ENCODE measurements at regions not wholly inside any gene's neighbourhood (a gene's known extent, or its start where the extent isn't known, plus 50 kb on each side); places are given as distances from the start of the nearest gene placed in this dataset.
"Not testable (repeated sequence)": the region's sequence is repeated elsewhere in the genome, so short reads cannot be mapped to it uniquely, and the experiment has no call there.

DNA sequence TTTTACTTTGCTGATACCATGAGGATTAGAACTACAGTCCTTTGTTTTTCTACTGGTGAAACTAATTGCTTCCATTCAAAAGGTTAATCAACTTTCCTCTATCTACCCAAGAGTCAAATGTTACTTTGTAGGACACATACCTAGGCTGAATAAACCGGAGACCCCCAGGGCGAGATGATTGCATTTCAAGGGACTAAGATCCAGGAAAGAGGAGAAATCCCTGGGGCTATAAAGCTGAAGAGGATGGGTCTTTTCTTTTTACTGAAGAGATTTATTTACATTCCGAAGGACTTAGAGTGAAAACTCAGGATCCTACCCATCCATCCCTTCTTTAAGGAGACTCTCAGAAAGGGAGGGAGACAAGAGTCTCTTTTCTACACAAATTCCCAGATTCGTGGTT lies 331.9 kb downstream of the CDH19 start:
- DNase-seq: no peak

DNA sequence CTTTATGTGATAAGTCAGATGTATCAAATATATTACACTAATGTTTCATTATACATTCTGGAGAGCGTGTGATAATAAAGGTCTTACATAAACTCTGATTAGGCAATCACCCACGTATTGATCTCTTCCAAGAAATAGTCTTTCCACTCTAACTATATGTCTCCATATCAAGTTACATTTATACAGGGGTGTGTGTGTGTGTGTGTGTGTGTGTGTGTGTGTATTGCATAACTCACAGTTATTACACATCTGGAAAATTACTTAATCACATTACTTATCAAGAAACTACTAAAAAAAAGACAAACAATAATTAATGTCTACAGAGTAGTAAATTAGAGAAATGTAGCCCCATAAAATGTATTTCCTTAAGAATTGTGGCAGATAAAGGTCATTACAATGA lies 339.8 kb downstream of the CDH19 start:
- no peak for DNase-seq

DNA sequence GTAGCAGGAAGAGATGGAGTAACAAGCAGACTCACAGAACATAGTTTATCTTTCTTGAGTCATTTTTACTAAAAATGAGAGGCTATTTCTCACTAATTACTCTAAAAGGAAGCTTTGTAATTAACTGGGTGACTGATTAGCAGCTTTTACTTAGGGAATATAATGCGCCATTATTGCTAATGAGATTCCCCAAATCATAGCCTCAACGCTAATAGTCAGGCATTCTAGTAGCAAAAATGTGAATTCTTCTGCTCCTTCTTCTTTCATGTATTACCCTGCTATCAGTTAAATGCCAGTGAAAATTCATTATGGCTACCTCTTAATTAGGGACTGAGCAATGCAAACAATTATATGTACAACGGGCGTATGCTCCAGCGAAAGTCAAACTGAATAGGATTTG lies 349.8 kb downstream of the CDH19 start:
- no peak for DNase-seq

DNA sequence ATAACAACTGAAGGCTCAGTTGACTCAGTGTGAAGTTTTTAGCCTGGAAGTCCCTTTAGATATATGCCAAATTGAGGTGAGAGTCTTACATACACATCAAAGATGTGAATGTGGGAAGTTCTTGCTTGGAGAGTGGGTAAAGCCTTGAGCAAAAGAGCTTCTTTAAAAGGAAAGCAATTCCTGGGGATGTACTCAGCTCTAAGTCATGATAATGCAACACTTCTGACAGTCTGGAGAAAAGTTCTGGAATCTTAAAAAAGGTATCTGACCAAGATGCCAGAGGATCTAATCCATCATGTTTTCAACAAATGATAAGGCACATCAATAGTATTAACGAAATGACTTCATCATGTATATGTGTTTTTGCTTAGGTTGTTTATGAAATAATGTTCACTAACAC lies 351.2 kb downstream of the CDH19 start:
- DNase-seq: peak; percentile 24

DNA sequence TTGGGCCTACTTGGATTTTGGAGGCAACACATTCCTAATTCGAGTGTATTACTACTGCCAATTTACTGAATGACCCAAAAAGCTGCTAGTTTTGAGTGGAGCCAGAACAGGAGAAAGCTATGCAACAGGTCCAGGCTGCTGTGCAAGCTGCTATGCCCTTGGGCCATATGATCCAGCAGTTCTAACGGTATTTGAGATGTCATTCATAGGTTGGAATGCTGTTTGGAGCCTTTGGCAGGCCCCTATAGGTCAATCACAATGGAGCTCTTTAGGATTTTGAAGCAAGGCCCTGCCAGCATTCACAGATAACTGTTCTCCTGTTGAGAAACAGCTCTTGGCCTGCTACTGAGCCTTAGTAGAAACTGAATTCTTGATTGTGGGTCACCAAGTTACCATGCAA lies 368.7 kb downstream of the CDH19 start:
- DNase-seq: no peak

DNA sequence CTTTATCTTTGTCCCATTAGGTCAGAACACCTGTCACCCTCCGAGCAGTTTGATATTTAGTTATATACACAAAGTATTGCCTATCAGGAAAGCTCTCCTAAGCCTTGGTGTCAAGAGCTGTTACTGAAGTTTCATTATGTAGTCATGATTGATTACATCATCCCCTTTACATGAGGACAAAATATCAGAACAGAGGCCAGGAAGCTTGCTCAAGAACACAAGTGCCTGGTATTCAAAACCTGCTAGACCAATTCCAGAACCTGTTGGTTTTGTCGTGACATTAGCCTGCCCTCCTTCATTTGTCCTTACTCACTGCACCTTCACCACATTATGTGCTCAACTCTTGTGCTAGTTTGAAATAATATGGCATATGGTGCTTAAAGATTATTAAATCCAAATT lies 377.1 kb downstream of the CDH19 start:
- DNase-seq: no peak

DNA sequence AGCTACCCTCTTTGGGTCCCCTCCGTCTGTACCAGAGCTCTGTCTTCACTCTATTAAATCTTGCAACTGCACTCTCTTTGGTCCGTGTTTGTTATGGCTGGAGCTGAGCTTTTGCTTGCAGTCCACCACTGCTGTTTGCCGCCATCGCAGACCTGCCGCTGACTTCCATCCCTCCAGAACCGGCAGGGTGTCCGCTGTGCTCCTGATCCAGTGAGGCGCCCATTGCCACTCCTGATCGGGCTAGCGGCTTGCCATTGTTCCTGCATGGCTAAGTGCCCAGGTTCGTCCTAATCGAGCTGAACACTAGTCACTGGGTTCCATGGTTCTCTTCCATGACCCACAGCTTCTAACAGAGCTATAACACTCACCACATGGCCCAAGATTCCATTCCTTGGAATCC lies 380.6 kb downstream of the CDH19 start:
- not testable (repeated sequence) for DNase-seq

DNA sequence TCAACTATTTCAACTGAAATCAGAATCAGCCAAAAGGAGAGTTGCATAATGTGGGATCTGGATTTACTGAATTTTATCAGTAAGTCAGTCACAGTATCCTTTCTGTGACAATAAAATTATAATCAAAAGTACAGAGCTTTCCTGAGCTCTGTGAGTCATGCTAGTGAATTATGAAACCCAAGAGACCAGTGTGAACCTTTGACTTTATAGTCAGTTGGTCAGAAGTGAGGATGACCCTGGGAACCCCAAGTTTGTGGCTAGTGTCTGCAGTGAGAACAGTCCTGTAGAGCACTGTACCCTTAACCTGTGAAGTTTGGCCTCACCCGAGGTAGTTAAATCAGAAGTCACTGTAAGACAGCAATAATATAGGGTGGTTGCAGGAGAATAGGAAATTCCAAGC lies 381.7 kb downstream of the CDH19 start:
- no peak for DNase-seq

DNA sequence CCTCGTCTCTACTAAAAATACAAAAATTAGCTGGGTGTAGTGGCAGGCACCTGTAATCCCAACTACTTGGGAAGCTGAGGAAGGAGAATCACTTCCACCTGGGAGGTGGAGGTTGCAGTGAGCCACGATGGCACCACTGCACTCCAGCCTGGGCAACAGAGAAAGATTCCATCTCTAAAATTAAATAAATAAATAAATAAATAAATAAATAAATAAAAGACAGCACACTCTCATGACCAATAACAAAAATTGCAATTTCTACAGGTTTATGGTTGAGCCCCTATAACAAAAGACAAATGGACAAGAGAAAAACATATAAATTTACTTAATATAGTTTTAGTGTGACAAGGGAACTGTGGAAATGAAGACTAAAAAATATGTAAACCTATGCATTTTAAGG lies 384.1 kb downstream of the CDH19 start:
- no peak for DNase-seq

DNA sequence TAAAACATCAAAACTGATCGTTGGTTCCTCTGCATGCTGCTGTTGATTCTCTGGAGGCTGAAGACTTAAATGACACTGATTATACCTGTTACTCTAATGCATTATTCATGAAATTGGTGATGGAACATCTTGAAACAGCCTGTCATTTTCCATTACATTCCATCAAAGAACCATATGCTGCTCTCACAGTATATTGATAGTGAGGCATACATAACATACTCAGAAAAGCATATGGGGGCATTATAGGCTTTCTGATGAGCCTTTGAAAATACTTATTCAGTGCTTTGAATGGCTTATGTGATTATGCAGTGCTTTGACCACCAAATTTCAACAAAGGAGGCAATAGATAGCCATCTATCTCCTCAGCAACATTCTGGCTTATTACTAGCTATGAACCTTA lies 392.1 kb downstream of the CDH19 start:
- no peak for DNase-seq

DNA sequence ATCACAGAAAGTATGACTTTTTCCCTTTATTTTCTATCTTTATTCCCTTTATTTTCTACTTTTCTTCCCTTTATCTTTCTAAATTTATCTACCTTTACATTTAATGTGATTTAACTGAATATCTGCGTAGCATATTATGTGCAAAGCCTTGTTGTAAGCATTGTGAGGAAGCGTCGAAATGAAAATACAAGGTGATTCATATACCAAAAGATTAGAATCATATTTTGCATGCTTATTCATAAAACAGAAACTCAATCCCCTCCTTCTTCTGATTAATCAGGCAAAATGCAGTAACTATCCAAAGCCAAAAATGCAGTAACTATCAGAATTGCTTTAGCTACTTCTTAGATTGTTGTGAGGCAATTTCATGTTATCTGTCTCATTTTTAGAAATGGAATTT lies 393.0 kb downstream of the CDH19 start:
- DNase-seq: no peak

DNA sequence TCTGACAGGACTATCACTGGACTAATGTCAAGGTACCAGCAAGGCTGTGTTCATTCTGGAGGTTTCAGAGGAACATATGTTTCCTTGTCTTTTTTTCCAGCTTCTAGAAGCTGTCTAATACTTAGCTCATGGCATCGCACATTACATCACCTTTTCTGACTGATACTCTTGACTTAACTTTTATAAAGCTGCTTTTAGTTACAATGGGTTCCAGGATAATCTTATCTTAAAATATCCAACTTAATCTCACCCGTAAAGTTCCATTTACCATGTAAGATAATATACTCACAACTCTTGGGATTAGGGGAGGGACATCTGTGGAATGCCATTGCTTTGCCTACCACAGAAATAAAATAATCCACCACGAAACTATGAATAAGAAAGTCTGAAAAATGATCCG lies 394.2 kb downstream of the CDH19 start:
- DNase-seq: no peak

DNA sequence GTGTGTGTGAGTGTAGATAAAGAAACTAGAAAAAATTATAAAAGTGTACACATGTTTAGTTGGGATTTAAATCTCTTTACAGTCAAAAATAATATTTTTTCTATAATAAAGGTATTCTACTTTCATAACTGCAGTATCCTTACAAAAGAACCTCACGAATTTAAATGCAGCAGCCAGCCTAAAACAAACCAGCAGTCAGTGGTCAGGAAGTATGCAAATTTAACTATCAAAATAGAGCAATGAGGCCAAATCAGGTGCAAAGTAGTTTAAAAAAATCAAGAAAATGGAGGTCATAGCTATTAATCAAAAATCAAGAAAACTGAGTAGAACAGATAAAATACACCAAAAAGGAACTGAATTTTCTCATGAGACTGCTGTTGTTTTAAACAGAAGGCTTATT lies 407.1 kb downstream of the CDH19 start:
- no peak for DNase-seq

DNA sequence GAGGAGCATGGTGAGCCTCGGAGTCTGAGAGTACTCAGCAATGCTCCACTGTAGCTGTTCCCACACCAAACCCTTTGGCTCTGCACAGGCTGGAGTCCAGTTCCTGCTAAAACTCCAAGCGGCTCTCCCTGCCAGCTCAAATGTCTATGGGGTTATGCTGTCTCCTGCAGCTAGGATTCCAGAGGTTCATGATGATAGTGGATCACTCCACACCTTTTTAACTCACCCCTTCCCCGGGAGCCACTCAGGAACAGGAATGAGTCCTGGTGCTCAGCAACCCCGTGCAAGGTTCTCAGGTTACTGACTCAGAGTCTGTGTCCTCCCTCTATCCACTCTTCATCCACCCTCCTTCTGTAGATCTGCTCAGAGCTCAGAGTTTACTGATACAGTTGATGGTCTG lies 410.0 kb downstream of the CDH19 start:
- DNase-seq: no peak

DNA sequence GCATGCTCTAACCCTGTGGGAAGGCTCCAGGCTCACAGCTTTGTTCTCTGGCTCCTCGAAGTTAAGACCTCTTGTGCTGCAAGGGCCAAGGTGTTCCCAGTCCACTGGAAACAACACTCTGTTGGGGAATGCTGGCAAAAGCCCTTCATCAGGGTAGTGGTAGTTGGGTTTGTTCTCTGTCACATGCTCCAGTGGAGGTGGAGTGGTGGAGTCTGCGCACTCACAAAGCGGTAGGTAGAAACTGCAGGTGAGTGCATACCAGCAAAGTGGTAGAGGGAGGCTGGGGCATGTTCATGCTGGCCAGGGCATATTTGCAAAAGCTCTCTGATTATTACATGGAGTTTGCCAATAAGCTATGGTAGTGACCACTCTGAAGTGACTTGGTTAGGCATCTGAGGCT lies 410.5 kb downstream of the CDH19 start:
- DNase-seq: no peak

DNA sequence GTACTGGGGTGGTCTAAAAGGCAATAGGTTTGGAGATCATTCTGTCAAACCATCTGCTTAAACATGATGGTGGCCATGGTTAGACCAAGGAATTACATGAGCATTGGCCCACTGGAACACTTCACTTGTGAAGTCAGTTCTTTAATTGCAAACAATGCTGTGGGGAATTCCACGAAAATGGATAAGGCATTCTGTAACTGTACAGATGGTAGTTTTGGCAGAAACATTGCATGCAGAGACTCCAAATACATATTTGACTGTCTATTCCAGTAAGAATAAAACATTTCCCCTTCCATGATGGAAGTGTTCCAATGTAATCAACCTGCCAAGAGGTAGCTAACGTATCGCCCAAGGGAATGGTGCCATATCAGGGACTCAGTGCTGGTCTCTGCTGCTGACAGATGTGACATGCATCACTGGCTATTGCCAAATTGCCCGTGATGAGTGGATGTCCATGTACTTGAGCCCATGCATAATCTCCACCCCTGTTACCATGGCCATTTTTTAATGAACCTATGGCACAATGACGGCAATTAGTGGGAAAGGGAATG lies 417.9 kb downstream of the CDH7 start:
- no peak for DNase-seq

DNA sequence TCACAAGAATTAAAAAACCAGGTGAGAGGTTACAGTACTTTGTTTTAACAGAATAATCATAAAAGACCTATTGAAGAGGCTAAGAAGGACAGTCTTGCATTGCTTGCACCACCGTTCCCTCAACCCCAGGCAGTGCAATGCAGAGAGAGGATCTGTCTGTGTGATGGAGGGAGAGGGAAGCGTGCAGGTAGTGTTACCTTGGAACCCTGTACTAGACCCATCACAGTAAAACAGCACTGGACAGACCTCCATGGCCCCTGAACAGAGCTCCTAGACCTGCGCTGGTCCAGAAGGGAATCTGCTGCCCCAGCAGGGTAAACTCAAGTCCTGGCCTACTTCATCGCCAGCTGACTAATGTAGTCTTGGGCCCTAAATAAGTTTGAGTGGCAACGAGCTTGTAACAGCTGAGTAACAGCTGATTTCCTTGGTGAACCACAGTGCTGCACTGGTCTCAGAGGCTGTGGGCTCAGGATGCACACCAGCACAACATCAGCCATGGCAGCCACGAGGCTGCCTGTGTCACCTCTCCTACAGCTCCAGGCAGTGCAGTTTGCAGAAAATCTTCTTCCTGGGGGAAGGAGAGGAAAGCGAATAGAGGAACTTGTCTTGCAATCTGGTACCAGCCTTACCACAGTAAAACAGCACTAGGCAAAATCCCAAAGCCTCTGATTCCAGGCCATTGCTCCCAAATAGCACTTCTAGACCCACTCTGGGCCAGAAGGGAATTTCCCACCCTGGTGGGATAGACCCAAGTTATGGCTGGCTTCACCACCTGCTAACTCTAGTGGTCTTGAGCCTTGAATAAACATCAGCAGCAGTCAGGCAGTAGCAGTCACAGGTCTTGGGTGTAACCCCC lies 417.2 kb downstream of the CDH7 start:
- no peak for DNase-seq

DNA sequence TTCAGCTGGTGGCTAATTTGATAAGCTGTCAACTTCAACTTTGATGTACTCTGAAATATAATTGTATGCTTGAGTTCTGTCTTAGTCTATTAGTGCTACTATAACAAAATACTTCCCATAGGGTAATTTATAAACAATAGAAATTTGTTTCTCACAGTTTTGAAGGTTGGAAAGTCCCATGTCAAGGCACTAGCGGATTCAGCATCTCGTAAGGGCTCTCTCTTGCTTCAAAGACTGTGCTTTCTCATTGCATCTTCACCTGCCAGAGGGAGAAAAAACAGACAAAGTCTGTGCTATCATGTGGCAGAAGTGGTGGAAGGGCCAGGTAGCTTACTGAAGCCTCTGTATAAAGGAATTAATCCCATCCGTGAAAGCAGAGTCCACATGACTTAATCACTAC lies 409.2 kb downstream of the CDH7 start:
- DNase-seq: no peak

DNA sequence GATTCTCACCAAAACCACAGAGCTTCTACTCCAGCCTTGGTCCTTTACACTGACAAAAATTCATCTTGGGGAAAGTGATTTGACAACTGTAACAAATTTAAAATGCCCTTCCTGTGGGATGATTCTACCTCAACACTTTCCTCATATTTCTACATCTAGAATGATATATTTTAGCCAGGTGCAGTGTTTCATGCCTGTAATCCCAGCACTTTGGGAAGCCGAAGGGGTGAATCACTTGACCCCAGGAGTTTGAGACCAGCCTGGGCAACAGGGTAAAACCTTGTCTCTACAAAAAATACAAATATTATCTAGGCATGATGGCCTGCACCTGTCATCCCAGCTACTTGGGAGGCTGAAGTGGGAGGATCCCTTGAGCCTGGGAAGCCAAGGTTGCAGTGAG lies 408.6 kb downstream of the CDH7 start:
- DNase-seq: no peak

DNA sequence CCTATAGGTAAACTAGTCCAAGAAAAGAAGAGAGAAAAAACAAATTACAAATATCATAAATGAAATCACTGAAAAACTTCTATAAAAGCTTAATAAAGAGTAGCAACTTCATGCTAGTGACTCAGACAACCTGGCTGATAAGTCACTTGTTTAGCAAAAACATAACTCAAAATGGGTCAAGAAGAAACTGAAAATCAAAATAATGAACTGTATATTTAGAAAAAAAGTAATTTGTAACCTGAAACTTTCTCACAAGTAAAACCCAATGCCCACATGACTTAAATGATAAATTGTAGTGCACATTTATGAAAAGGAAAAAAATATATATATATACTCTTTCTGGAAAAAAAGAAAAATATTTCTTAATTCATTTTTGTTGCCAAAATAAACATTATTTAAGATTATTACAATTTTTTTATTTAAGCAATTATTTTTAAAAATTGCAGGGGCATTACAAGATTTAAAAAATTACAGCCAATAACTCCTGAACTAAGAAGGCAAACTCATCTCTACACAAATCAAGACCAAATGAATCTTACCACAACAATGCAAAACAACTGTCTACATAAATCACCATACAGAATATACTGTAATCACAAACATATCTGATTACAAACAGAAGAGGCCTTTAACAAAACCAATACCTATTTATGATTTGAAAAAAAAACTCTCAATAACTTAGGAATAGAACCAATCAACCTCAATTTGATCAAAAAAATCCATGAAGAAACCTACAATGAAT lies 406.3 kb downstream of the CDH7 start:
- no peak for DNase-seq

DNA sequence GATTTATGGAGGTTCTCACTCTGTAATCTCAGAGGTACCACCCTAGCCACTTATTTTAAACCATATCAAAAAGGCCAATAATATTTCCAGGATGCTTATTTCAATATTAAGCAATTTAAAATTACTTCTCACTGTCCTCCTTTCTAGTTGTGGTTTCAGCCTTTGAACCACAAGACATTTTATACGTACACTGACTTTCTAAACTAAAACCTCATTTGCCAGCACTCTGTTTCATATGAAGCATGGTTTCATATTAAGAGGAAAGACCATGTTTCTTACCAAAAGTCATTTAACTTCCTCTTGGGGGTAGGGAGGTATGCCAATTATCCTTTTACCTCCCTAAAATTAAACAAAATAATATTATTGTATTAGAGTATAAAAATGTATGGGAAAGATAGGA lies 399.8 kb downstream of the CDH7 start:
- DNase-seq: no peak

DNA sequence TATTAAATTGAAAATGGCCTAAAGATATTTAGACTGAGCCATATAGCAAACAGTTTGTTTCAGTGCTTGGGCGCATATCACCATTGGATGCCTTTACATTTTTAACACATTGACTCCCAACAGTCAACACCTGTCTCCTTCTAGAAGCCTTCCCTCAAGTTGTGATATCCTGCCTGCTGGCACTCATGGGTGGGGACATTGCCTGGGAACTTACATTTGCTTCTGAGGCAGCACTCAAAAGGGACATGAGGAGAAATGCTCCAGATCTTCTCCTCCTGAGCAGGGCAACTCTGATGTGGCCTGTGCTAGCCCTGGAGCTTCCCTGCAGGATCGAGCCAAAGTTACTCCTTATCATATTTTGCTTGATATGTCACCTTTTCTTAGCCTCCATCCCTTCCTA lies 392.2 kb downstream of the CDH7 start:
- no peak for DNase-seq

DNA sequence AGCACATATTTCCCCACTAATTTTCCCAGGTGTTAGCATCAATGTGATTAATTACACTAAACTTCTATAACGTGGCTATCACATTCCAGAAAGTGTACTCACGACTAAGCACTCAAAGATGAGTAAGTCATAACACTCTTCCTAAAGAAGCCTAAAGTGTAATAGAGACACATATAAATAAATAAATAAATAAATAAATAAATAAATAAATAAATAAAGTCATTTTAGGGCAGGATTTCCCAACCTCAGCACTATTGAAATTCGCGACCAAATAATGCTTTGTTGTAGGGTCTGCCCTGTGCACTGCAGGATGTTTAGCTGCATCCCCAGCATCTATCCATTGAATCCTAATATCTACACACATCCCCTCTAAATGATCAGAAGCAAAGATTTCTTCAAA lies 390.9 kb downstream of the CDH7 start:
- DNase-seq: peak; percentile 3

DNA sequence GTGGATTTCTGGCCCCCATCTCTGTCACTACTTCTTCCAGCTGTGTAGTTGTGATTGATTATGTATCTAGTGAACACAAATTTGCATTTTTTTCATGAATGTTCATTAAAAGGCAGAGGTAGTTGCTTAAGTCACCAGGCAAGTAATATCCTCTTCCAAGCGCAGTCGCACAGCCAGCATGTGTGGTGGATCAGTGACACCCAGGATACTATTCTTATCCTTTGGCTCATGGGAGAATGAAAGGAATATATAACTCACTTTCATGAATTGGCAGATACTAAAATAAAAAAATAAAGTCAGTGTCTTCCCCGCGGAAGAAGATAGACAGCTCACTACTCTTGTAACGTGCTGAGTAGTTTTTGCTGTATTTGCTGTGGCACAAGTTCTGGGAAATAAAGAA lies 387.8 kb downstream of the CDH7 start:
- DNase-seq: no peak
